K562 (cell line): ENCODE measurements at regions not wholly inside any gene's neighbourhood (a gene's known extent, or its start where the extent isn't known, plus 50 kb on each side); places are given as distances from the start of the nearest gene placed in this dataset.

Experiments used
- ATAC-seq: fragments of 200-7000 bp; cut with Tn5 transposase; 3 replicates; pipeline ENCODE4 v1.9.1; 2020; ENCODE audit warnings: moderate library complexity
- BruUV-seq: library from RNA; stranded (reverse); fragments of 400-500 nt; replicated peaks from 2 replicates; lab custom pipeline; 2021; lab: Mats Ljungman, UMichigan
- CTCF ChIA-PET: fragments of 300-600 bp; formaldehyde crosslinking; extraction: SDS; loops from one replicate; lab custom pipeline; 2021; ENCODE audit warnings: low intra/inter-chr PET ratio; lab: Yijun Ruan, JAX
- POLR2A ChIA-PET: fragments of 300-600, 350-650 bp; sonication (Branson Sonifier 250); formaldehyde crosslinking; extraction: SDS; loops from one replicate; lab custom pipeline; 2021; ENCODE audit warnings: antibody characterized with exemption, inconsistent platforms; lab: Yijun Ruan, JAX
- DNase-seq, 4 experiments: peaks; one replicate each; pipeline versions ENCODE4 v3.0.0 to v3.0.0-alpha.2; 2011 to 2018; ENCODE audit warnings: low spot score in 3 of 4, mixed read lengths in 3 of 4; ENCODE audit errors: extremely low read depth in 1 of 4
- FAIRE-seq: peaks from 2 replicates; lab custom pipeline; 2011; peaks lifted over from hg19 to GRCh38; lab: Jason Lieb, UNC
- H2AFZ ChIP-seq: 2 replicates; pipeline ENCODE4 v1.6.0; 2011; ENCODE audit warnings: low read depth, low read length, control low read depth, inconsistent platforms
- H3K27ac ChIP-seq: fragments of 200-600 bp; 3 replicates; pipeline ENCODE4 v1.8.0; 2011; ENCODE audit warnings: low read depth, mild to moderate bottlenecking, control low read depth, inconsistent platforms, low read length, moderate library complexity, mixed read lengths; ENCODE audit errors: extremely low read depth
- H3K27me3 ChIP-seq, 2 experiments: fragments of 300-600 bp in 1 of 2; 2 replicates in 1 of 2; 3 replicates in 1 of 2; pipeline versions ENCODE4 v1.6.0 to v1.8.0; 2011; ENCODE audit warnings: inconsistent platforms in 2 of 2, low read length in 2 of 2, mild to moderate bottlenecking in 1 of 2, mixed read lengths in 1 of 2, moderate library complexity in 1 of 2; ENCODE audit not compliant: control insufficient read depth in 2 of 2, insufficient read depth in 2 of 2
- H3K36me3 ChIP-seq: fragments of 300-600 bp; 3 replicates; pipeline ENCODE4 v1.8.0; 2011; ENCODE audit warnings: mild to moderate bottlenecking, low read length, inconsistent platforms; ENCODE audit not compliant: control insufficient read depth, insufficient read depth
- H3K4me1 ChIP-seq, 2 experiments: fragments of 200-600 bp in 1 of 2; replicated peaks in 1 of 2; 2 replicates in 1 of 2; 3 replicates in 1 of 2; pipeline versions ENCODE4 v1.5.1 to v1.8.0; 2011; ENCODE audit warnings: inconsistent platforms in 2 of 2, low read length in 2 of 2, mild to moderate bottlenecking in 1 of 2, mixed read lengths in 1 of 2, moderate library complexity in 1 of 2; ENCODE audit not compliant: control insufficient read depth in 2 of 2, insufficient read depth in 2 of 2
- H3K4me2 ChIP-seq: 2 replicates; pipeline ENCODE4 v1.6.1; 2011; ENCODE audit warnings: low read length, control low read depth, inconsistent platforms, mixed read lengths; ENCODE audit not compliant: insufficient read depth
- H3K4me3 ChIP-seq: fragments of 200-600 bp; sonication (generic), shearing (Covaris generic); 2 replicates; pipeline ENCODE4 v1.5.1; 2016; ENCODE audit warnings: control low read depth, inconsistent platforms
- H3K79me2 ChIP-seq: fragments of 200-600 bp; 3 replicates; pipeline ENCODE4 v1.8.0; 2011; ENCODE audit warnings: low read length, inconsistent platforms; ENCODE audit not compliant: control insufficient read depth, insufficient read depth
- H3K9ac ChIP-seq, 2 experiments: 2 replicates each; pipeline versions ENCODE4 v1.6.0 to v1.6.1; 2011; ENCODE audit warnings: low read depth in 2 of 2, low read length in 2 of 2, control low read depth in 1 of 2, inconsistent platforms in 1 of 2, mild to moderate bottlenecking in 1 of 2, mixed read lengths in 1 of 2; ENCODE audit not compliant: insufficient read depth in 1 of 2
- H3K9me1 ChIP-seq: one replicate; pipeline ENCODE4 v1.6.0; 2011; ENCODE audit warnings: inconsistent platforms, mild to moderate bottlenecking, low read length, moderate library complexity; ENCODE audit not compliant: control insufficient read depth, insufficient read depth
- H3K9me3 ChIP-seq: replicated peaks from 2 replicates; pipeline ENCODE4 v1.5.1; 2011; ENCODE audit warnings: low read depth, low read length, inconsistent platforms; ENCODE audit not compliant: control insufficient read depth, insufficient read depth
- H4K20me1 ChIP-seq: replicated peaks from 2 replicates; pipeline ENCODE4 v1.6.1; 2011; ENCODE audit warnings: low read length, inconsistent platforms, mixed read lengths; ENCODE audit not compliant: control insufficient read depth, insufficient read depth
- CHAMP1 ChIP-seq: fragments of 450-650 bp; IDR thresholded peaks from 2 replicates; pipeline ENCODE4 v1.6.1; 2016; ENCODE audit warnings: mild to moderate bottlenecking
- SIN3A ChIP-seq, 2 experiments: fragments of 150-350 bp in 1 of 2; IDR thresholded peaks; 2 replicates each; pipeline ENCODE4 v1.6.1; 2011 to 2016; ENCODE audit warnings: borderline replicate concordance in 2 of 2, low read depth in 2 of 2, low read length in 2 of 2, mild to moderate bottlenecking in 2 of 2, moderate library complexity in 2 of 2; ENCODE audit not compliant: control insufficient read depth in 1 of 2
- STAT5A ChIP-seq: IDR thresholded peaks from 2 replicates; pipeline ENCODE4 v1.6.1; 2012; ENCODE audit warnings: low read length, inconsistent platforms, borderline replicate concordance
- U2AF1 ChIP-seq: fragments of 200-400 bp; formaldehyde crosslinking; optimal IDR thresholded peaks from 2 replicates; pipeline ENCODE3; 2017; ENCODE audit warnings: mild to moderate bottlenecking, low read depth, low read length, moderate library complexity
- ZNF217 ChIP-seq: sonication (generic); formaldehyde crosslinking; IDR thresholded peaks from 2 replicates; pipeline ENCODE4 v1.8.0; 2022; ENCODE audit warnings: mild to moderate bottlenecking, missing genetic modification reagents
- ZNF583 ChIP-seq: fragments of 250-450 bp; sonication (Bioruptor Pico); IDR thresholded peaks from 2 replicates; pipeline ENCODE4 v1.4.0; 2020
- ZNF584 ChIP-seq: fragments of 200-800 bp; sonication (Bioruptor generic); IDR thresholded peaks from 2 replicates; pipeline ENCODE4 v1.6.1; 2016; ENCODE audit warnings: low read depth, mild to moderate bottlenecking, missing genetic modification characterization, missing compliant biosample characterization
- ZNF589 ChIP-seq: fragments of 200-800 bp; sonication (Bioruptor generic); IDR thresholded peaks from 2 replicates; pipeline ENCODE4 v1.6.1; 2016; ENCODE audit warnings: low read depth, missing genetic modification characterization, missing compliant biosample characterization
- WGBS: fragments of 100-300 bp; shearing (Covaris generic); methylation state at CpG from one replicate; pipeline ENCODE4 v1.1.6; 2016; ENCODE audit warnings: low coverage, mixed read lengths; ENCODE audit not compliant: insufficient coverage; ENCODE audit errors: missing lambda C conversion rate; 5-methylcytosine and 5-hydroxymethylcytosine counted together
- in situ Hi-C: fragments of 300-500 bp; cut with MboI; formaldehyde crosslinking; loops from 4 replicates; pipeline ENCODE4 v1.15.0; 2018; ENCODE audit warnings: inconsistent platforms, mixed read lengths
- intact Hi-C: fragments of 100-400 bp; cut with micrococcal nuclease; formaldehyde crosslinking; loops from 2 replicates; pipeline ENCODE4 v1.14.2; 2022
- TF ChIP-seq, protein P1 (sequence below): sonication (generic); formaldehyde crosslinking; IDR thresholded peaks from 2 replicates; pipeline ENCODE4 v1.8.0; 2022; ENCODE audit warnings: mild to moderate bottlenecking, missing genetic modification reagents

DNA sequence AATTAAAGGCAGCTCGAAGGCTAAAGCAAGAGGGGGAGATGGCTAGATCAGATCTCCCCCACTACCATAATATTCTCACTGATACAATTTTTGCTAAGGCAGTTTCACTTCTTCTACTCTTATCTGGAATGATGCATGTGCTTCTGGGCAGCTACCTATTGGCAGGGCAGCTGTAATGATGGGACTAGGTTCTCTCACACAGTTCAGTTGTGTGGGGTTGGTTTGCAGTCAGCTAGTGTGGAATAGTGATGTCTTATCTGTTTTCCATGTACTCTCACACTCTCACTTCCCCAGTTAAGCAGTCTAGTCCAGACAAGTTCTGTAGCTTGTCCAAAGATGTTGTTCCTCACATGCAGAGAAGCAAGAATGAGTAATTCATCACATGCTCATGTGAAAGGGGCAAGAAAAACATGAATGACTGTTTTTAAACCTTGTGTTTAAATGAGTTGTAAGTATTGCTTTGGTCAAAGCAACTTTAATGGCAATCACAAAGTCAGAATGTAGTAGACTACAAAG is 836.1 kb downstream of the CBLN2 start:
- H3K4me2 ChIP-seq: no peak overlapping the region
- no peak for TF ChIP-seq U2AF1
- no peak for TF ChIP-seq SIN3A (IDR thresholded peaks at IDR 0.05; ENCODE audit: borderline replicate concordance in 2 of 2, control insufficient read depth in 1 of 2, low read depth in 2 of 2, low read length in 2 of 2)
- no peak for TF ChIP-seq ZNF217 (CRISPR knock-in tag)
- no peak for TF ChIP-seq STAT5A
- TF ChIP-seq CHAMP1: no peak
- TF ChIP-seq ZNF584 (CRISPR knock-in tag): no peak
- no peak for TF ChIP-seq ZNF583
- TF ChIP-seq, protein P1, sequence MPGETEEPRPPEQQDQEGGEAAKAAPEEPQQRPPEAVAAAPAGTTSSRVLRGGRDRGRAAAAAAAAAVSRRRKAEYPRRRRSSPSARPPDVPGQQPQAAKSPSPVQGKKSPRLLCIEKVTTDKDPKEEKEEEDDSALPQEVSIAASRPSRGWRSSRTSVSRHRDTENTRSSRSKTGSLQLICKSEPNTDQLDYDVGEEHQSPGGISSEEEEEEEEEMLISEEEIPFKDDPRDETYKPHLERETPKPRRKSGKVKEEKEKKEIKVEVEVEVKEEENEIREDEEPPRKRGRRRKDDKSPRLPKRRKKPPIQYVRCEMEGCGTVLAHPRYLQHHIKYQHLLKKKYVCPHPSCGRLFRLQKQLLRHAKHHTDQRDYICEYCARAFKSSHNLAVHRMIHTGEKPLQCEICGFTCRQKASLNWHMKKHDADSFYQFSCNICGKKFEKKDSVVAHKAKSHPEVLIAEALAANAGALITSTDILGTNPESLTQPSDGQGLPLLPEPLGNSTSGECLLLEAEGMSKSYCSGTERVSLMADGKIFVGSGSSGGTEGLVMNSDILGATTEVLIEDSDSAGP: no peak
- TF ChIP-seq ZNF589 (CRISPR knock-in tag): no peak
- TF ChIP-seq, all 486 proteins: peak for 0
- 0% methylated on average over 1 of the region's 1 CpG for WGBS

More for the DNA sequence above, 836.1 kb downstream of the CBLN2 start:
- ChIA-PET POLR2A (no interaction called here), CTCF (no interaction called here)
- no peaks in the 10 kb centered on the region for H3K9me3 ChIP-seq
- ATAC-seq (no peak), FAIRE-seq (no peak), DNase-seq (no peak)
- H3K27me3 ChIP-seq: no peaks in the 10 kb centered on the region
- no peaks in the 10 kb centered on the region for H3K36me3 ChIP-seq
- in situ Hi-C loops: no loop called here
- intact Hi-C loops: no loop called here
- H3K4me1 ChIP-seq: no peaks in the 10 kb centered on the region
- no peaks in the 10 kb centered on the region for H4K20me1 ChIP-seq
- no peak overlapping the region for H3K27ac ChIP-seq
- H3K9ac ChIP-seq: no peak overlapping the region
- no peaks in the 10 kb centered on the region for H3K9me1 ChIP-seq
- no peak overlapping the region for H3K4me3 ChIP-seq
- H2AFZ ChIP-seq: no peak overlapping the region
- H3K79me2 ChIP-seq: no peaks in the 10 kb centered on the region
- BruUV-seq: no TSS peak
